Retinal pigment epithelial cell (primary cell): ENCODE measurements at regions not wholly inside any gene's neighbourhood (a gene's known extent, or its start where the extent isn't known, plus 50 kb on each side); places are given as distances from the start of the nearest gene placed in this dataset.

ENCODE experiments used
- DNase-seq: peaks from one replicate; pipeline ENCODE4 v3.0.0-alpha.2; 2010; ENCODE audit warnings: low read depth
- H3K4me3 ChIP-seq: 2 replicates; pipeline ENCODE4 v1.5.1; 2011; ENCODE audit warnings: mild to moderate bottlenecking, low read length, control low read depth, moderate library complexity
- CTCF ChIP-seq: conservative IDR thresholded peaks from 2 replicates; pipeline ENCODE4 v1.5.1; 2011; ENCODE audit warnings: low read depth, low read length, control low read depth, inconsistent platforms

DNA sequence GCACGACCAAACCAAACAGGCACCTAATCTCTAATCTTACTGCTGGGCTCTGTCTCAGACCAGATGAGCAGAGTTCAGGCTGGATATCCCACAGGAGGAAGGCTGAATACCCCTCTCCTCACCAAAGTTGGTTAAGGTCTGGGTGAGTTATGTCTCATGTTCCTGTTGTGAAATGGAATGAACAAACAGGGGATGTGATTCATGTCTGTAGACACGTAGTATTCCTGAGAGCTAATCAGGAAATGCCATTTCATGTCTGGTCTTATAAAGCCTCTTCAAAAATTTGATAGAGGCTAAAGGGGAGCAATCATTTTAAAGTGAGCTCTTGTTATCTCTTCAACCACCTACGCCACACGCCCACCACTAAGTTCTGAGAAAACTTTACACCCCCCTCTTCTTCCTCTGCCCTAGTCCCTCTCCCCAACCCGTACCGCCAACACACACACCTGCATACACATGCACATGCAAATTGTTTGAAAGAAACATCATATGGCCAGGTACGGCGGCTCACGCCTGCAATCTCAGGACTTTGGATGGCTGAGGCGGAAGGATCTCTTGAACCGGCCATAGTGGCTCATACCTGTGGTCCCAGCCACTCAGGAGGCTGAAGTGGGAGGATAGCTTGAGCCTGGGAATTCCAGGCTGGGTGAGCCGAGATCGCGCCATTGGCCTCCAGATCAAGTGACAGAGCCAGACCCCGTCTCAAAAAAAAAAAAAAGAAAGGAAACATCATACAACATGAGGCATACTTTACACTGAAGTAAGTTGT is 69.8 kb upstream of the RAI14 start:
- DNase-seq, result no peak
- TF ChIP-seq CTCF, result no peak
- H3K4me3 ChIP-seq, result no peak overlapping the region

DNA sequence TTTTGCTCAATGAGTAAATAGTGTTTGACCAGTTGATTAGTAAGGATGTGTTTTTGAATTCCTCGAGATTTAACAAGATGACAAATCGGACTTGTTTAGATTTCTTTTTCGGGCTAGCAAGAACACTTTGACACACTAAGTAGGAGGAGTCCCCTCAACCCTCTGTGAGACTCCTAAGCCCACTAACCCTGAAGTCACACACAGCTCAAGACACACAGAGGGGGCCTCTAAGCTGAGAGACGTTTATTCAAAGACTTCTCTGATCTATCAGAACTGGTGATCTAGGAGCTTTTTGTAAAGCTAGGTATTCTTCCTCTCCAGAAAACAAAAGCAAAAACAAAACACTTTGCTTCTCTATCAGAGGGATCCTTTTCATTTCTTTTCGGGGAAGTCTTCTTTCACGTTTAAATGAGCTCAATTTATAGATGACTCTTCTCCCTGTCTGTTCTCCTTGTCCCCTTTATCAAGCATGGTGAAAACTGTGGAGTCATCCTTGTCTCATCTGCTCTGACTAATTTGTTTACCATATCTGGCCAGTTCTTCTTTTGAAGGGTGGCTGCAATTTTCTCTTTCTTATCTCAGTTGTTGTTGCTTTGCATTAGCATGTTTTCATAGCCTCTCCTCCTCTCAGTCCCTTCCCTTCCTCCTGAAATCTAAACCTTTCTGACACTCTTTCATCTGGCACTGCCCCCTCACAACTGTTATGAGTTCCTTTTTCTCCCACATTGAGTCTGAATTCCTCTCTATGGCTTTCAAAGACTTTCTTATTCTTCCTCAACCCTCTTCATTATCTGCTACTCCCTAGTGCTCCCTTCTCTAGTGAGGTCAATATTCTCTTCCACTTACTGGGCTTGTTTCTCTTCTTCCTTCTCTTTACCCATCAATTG is 68.5 kb upstream of the RAI14 start:
- H3K4me3 ChIP-seq, result no peak overlapping the region
- no peak for DNase-seq
- no peak for TF ChIP-seq CTCF

DNA sequence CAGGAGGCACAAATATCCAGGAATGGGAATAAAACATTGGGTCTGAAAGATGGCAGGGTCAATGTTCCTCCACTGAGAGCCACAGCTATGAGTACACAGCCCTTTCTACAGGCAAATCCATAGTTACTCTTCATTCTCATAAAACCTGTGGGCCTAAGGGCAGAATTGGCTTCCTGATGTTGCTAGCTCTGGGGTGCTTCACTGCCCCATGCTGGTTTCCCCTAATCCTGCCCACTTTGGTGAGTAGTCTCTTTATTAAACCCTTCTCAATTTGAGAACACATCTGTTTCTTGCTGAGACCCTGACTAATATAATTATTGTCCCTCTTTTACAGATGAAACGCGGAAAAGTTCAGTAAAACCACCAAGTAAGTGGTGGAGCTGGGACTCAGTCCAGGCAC is 66.3 kb upstream of the RAI14 start:
- no peak overlapping the region for H3K4me3 ChIP-seq
- no peak for TF ChIP-seq CTCF
- no peak for DNase-seq

DNA sequence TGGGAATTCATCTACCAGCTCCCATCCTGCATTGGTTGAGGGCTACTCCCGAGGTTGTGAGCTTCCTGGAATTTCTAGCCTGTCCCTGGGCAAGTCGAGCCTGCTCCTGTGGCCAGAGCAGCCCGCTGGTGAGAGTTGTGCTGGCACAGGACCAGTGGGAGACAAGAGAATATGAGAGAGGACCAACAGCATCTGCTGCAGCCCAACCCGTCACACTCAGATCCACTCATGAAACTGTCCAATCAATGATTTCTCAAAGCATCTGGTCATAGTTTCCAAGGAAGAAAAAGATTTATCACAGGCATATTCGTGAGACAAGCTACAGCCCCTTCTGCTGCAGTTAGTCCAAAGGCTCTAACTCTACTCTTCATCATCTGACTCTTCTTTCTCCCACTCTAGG is 64.4 kb upstream of the RAI14 start:
- no peak for DNase-seq
- TF ChIP-seq CTCF, result no peak
- H3K4me3 ChIP-seq, result no peak overlapping the region

DNA sequence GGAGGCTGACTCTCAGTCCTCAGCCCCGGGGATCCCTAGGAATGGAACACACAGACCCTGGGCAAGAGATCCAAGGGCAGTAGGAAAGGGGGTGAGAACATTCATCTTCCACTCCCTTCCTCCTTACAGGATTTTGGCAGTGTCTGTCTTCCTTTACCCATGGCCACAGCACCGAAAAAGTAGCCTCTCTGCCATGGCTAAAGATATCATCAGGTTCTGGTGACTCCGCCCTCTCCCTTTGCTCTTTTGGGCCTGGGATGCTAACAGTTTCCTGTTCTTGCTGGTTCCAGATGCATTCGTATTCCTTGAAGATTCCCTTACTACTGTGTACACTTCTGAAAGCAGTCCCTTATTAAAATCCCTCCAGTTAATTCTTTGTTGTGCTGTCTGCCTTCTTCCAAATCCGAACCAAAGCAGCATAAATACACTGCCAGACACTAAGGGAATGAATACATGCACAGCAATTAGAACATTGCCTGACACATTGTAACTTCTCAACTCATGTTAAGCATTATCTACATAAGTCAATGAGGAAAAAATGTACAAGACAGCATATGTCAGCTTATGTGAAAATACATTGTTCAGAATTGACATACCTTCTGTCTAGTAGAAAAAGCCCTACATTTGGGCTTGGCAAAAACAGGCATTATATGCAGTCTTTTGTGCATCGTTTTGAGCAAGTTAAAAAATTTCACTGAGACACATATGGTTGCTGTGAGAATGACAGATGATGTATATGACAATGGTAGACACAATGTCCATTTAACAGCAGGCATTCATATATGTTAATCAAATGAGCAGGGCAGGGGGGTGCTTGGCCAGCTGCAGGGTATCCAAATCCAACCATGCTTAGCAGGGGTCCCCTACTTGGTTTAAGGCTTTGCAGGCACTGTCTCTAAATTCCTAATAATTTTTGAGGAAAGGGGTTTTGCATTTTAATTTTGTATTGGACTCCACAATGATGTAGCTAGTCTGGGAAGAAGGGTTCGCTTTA is 58.8 kb upstream of the RAI14 start:
- TF ChIP-seq CTCF, result no peak
- no peak for DNase-seq
- no peak overlapping the region for H3K4me3 ChIP-seq

- no peak overlapping the region for H3K4me3 ChIP-seq
Observed at GRCh38 chr5:34598177-34598794, 57.8 kb upstream of the RAI14 start.

More at GRCh38 chr5:34598177-34598794, 57.8 kb upstream of the RAI14 start:
- DNase-seq, result peak; percentile 99
- no peak for TF ChIP-seq CTCF
